Liver (tissue), 8 donors: ENCODE measurements at regions not wholly inside any gene's neighbourhood (a gene's known extent, or its start where the extent isn't known, plus 50 kb on each side); places are given as distances from the start of the nearest gene placed in this dataset.

ENCODE experiments used
- DNase-seq: peaks from one replicate; pipeline ENCODE4 v3.0.0-alpha.2; 2017; ENCODE audit warnings: low spot score
- H3K27ac ChIP-seq, 2 donors: one replicate each; pipeline ENCODE4 v1.7.0; 2013; ENCODE audit warnings: inconsistent platforms in 2 of 2, low read length in 2 of 2, control low read depth in 1 of 2, low read depth in 1 of 2, mild to moderate bottlenecking in 1 of 2
- H3K27me3 ChIP-seq, 4 donors: one replicate each; pipeline versions ENCODE4 v1.6.1 to v1.7.0; 2013; ENCODE audit warnings: low read length in 3 of 4, inconsistent platforms in 1 of 4, mild to moderate bottlenecking in 1 of 4, moderate library complexity in 1 of 4; ENCODE audit not compliant: control insufficient read depth in 4 of 4, insufficient read depth in 4 of 4
- H3K36me3 ChIP-seq, 4 donors: one replicate each; pipeline versions ENCODE4 v1.6.1 to v1.7.0; 2013; ENCODE audit warnings: low read length in 3 of 4, mild to moderate bottlenecking in 3 of 4, low read depth in 1 of 4, moderate library complexity in 1 of 4; ENCODE audit not compliant: control insufficient read depth in 4 of 4, insufficient read depth in 3 of 4
- H3K4me1 ChIP-seq, 4 donors: one replicate each; pipeline versions ENCODE4 v1.6.1 to v1.7.0; 2013; ENCODE audit warnings: low read length in 3 of 4, mild to moderate bottlenecking in 3 of 4, moderate library complexity in 1 of 4; ENCODE audit not compliant: control insufficient read depth in 4 of 4, insufficient read depth in 4 of 4
- H3K4me3 ChIP-seq, 3 donors: one replicate each; pipeline versions ENCODE4 v1.6.1 to v1.7.0; 2013; ENCODE audit warnings: low read length in 3 of 3, control low read depth in 1 of 3, low read depth in 1 of 3, mild to moderate bottlenecking in 1 of 3
- H3K9ac ChIP-seq, 2 donors: one replicate each; pipeline ENCODE4 v1.7.0; 2013; ENCODE audit warnings: low read length in 2 of 2, mild to moderate bottlenecking in 2 of 2, moderate library complexity in 2 of 2, control low read depth in 1 of 2, low read depth in 1 of 2
- H3K9me3 ChIP-seq, 4 donors: one replicate each; pipeline versions ENCODE4 v1.6.1 to v1.7.0; 2013; ENCODE audit warnings: low read length in 3 of 4; ENCODE audit not compliant: control insufficient read depth in 4 of 4
- ATF3 ChIP-seq: IDR thresholded peaks from 2 replicates; pipeline ENCODE4 v1.6.1; 2016; ENCODE audit warnings: antibody characterized with exemption
- CTCF ChIP-seq: fragments of 150-350 bp; IDR thresholded peaks from 2 replicates; pipeline ENCODE4 v1.5.1; 2017; ENCODE audit warnings: improper control_type of control experiment, low read depth, low read length; ENCODE audit not compliant: missing input control
- EGR1 ChIP-seq, 2 donors: IDR thresholded peaks; 2 replicates each; pipeline ENCODE4 v1.6.1; 2016 to 2018; ENCODE audit warnings: antibody characterized with exemption in 2 of 2, low read depth in 2 of 2
- FOXA1 ChIP-seq: IDR thresholded peaks from 2 replicates; pipeline ENCODE4 v1.6.1; 2016; ENCODE audit warnings: antibody characterized with exemption
- FOXA2 ChIP-seq: IDR thresholded peaks from 2 replicates; pipeline ENCODE4 v1.6.1; 2016; ENCODE audit warnings: antibody characterized with exemption
- GABPA ChIP-seq, 2 donors: IDR thresholded peaks in 1 of 2; conservative IDR thresholded peaks in 1 of 2; 2 replicates each; pipeline ENCODE4 v1.6.1; 2016; ENCODE audit warnings: antibody characterized with exemption in 2 of 2, mild to moderate bottlenecking in 1 of 2, moderate library complexity in 1 of 2
- HNF4G ChIP-seq: IDR thresholded peaks from 2 replicates; pipeline ENCODE4 v1.6.1; 2016; ENCODE audit warnings: antibody characterized with exemption
- JUND ChIP-seq, 2 donors: IDR thresholded peaks; 2 replicates each; pipeline ENCODE4 v1.6.1; 2016; ENCODE audit warnings: antibody characterized with exemption in 2 of 2
- MAX ChIP-seq: IDR thresholded peaks from 2 replicates; pipeline ENCODE4 v1.6.1; 2016; ENCODE audit warnings: antibody characterized with exemption
- NR2F2 ChIP-seq: IDR thresholded peaks from 2 replicates; pipeline ENCODE4 v1.6.1; 2016; ENCODE audit warnings: antibody characterized with exemption
- RXRA ChIP-seq, 2 donors: IDR thresholded peaks; 2 replicates each; pipeline ENCODE4 v1.6.1; 2017 to 2018; ENCODE audit warnings: antibody characterized with exemption in 2 of 2, mild to moderate bottlenecking in 1 of 2
- SP1 ChIP-seq: IDR thresholded peaks from 2 replicates; pipeline ENCODE4 v1.6.1; 2018; ENCODE audit warnings: antibody characterized with exemption, mild to moderate bottlenecking
- TAF1 ChIP-seq: conservative IDR thresholded peaks from 2 replicates; pipeline ENCODE4 v1.6.1; 2016; ENCODE audit warnings: antibody characterized with exemption, mild to moderate bottlenecking
- YY1 ChIP-seq: IDR thresholded peaks from 2 replicates; pipeline ENCODE4 v1.6.1; 2016; ENCODE audit warnings: antibody characterized with exemption, mild to moderate bottlenecking
- WGBS: extraction: QIAGEN DNeasy Blood & Tissue Kit; methylation state at CpG from one replicate; pipeline ENCODE4 v1.1.7; 2013; 5-methylcytosine and 5-hydroxymethylcytosine counted together
- TF ChIP-seq, protein P1 (sequence below): IDR thresholded peaks from 2 replicates; pipeline ENCODE4 v1.6.1; 2016; ENCODE audit warnings: antibody characterized with exemption, mild to moderate bottlenecking
- TF ChIP-seq, protein P2 (sequence below): IDR thresholded peaks from 2 replicates; pipeline ENCODE4 v1.6.1; 2016; ENCODE audit warnings: antibody characterized with exemption
- donor health status: healthy.
- donor health status: healthy.
- donor health status: healthy.
- donor health status: healthy.
- donor health status: healthy.

GRCh38 chr11:19648321-19648720 is 64.3 kb upstream of the NAV2 start:
- H3K4me3 ChIP-seq: no peak overlapping the region
- H3K27me3 ChIP-seq: no peaks in the 10 kb centered on the region
- DNase-seq: no peak
- TF ChIP-seq MAX (no peak), ATF3 (no peak), YY1 (no peak), EGR1 (IDR thresholded peaks at IDR 0.05; ENCODE audit: low read depth in 2 of 2) (no peak), NR2F2 (no peak), JUND (IDR thresholded peaks at IDR 0.05) (no peak), GABPA (IDR thresholded peaks at IDR 0.05 in 1 of 2, conservative IDR thresholded peaks at IDR 0.05 in 1 of 2) (no peak), FOXA1 (no peak)
- H3K9ac ChIP-seq: no peak overlapping the region
- WGBS: 80% methylated on average over 3 of the region's 3 CpGs
- H3K4me1 ChIP-seq: no peaks in the 10 kb centered on the region
- H3K36me3 ChIP-seq: no peaks in the 10 kb centered on the region
- H3K9me3 ChIP-seq: no peaks in the 10 kb centered on the region
- no peak overlapping the region for H3K27ac ChIP-seq

DNA sequence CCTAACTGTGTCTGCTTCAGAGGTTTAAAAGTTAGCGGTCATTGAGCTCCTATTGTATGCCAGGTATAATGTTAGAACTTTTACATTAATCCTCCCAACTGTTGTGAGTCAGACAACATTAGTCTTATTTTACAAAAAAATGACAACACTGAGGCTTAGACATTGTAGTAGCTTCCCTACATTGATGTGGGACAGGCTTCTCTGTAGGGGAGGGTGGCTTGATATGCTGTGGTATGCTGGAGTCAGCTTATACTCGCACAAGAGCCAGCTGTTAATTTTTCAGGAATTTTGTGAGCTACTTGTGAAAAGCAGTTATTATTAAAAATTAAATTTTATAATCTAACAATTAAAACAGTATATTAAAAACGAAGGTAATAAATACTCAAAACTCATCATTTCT is 64.8 kb upstream of the NAV2 start:
- Histone ChIP-seq H3K27me3 (no peaks in the 10 kb centered on the region), H3K9me3 (no peaks in the 10 kb centered on the region), H3K4me3 (no peak overlapping the region), H3K9ac (no peak overlapping the region), H3K4me1 (peaks cover 0 to under 1% (median under 1%) of the 10 kb centered on the region in 4 donors), H3K27ac (no peak overlapping the region), H3K36me3 (no peaks in the 10 kb centered on the region)
- WGBS: 92% methylated on average over 3 of the region's 3 CpGs
- TF ChIP-seq MAX (no peak), NR2F2 (no peak), HNF4G (no peak), TAF1 (no peak), EGR1 (IDR thresholded peaks at IDR 0.05; ENCODE audit: low read depth in 2 of 2) (no peak), FOXA2 (no peak), ATF3 (no peak), SP1 (no peak)
- TF ChIP-seq, protein P1, sequence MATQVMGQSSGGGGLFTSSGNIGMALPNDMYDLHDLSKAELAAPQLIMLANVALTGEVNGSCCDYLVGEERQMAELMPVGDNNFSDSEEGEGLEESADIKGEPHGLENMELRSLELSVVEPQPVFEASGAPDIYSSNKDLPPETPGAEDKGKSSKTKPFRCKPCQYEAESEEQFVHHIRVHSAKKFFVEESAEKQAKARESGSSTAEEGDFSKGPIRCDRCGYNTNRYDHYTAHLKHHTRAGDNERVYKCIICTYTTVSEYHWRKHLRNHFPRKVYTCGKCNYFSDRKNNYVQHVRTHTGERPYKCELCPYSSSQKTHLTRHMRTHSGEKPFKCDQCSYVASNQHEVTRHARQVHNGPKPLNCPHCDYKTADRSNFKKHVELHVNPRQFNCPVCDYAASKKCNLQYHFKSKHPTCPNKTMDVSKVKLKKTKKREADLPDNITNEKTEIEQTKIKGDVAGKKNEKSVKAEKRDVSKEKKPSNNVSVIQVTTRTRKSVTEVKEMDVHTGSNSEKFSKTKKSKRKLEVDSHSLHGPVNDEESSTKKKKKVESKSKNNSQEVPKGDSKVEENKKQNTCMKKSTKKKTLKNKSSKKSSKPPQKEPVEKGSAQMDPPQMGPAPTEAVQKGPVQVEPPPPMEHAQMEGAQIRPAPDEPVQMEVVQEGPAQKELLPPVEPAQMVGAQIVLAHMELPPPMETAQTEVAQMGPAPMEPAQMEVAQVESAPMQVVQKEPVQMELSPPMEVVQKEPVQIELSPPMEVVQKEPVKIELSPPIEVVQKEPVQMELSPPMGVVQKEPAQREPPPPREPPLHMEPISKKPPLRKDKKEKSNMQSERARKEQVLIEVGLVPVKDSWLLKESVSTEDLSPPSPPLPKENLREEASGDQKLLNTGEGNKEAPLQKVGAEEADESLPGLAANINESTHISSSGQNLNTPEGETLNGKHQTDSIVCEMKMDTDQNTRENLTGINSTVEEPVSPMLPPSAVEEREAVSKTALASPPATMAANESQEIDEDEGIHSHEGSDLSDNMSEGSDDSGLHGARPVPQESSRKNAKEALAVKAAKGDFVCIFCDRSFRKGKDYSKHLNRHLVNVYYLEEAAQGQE: no peak
- no peak for DNase-seq

DNA sequence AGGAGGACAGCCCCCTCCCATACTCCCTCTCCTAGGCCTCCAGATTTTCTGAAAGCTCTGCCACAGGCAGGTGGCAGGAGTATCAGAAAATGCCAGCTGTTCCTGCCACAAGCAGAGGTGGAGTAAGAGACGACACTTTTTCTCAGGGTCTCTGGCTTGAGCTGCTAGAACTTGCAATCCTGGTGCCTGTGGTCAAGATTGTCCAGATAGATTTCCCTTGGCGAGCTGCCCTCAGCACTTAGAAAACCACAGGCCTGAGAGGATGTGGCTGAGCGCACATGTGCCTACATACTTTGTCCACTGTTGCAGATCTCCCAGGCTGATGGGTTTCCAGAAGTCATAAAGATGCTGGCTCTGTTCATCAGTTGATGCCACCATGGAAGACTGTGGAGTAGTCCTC is 65.7 kb upstream of the NAV2 start:
- H3K27me3 ChIP-seq: no peaks in the 10 kb centered on the region
- no peaks in the 10 kb centered on the region for H3K9me3 ChIP-seq
- WGBS: 86% methylated on average over 3 of the region's 3 CpGs
- no peak overlapping the region for H3K9ac ChIP-seq
- DNase-seq: no peak
- H3K4me1 ChIP-seq: peaks cover 0 to 5% (median 2%) of the 10 kb centered on the region in 4 donors
- H3K36me3 ChIP-seq: no peaks in the 10 kb centered on the region
- no peak overlapping the region for H3K4me3 ChIP-seq
- no peak overlapping the region for H3K27ac ChIP-seq
- TF ChIP-seq, protein P2, sequence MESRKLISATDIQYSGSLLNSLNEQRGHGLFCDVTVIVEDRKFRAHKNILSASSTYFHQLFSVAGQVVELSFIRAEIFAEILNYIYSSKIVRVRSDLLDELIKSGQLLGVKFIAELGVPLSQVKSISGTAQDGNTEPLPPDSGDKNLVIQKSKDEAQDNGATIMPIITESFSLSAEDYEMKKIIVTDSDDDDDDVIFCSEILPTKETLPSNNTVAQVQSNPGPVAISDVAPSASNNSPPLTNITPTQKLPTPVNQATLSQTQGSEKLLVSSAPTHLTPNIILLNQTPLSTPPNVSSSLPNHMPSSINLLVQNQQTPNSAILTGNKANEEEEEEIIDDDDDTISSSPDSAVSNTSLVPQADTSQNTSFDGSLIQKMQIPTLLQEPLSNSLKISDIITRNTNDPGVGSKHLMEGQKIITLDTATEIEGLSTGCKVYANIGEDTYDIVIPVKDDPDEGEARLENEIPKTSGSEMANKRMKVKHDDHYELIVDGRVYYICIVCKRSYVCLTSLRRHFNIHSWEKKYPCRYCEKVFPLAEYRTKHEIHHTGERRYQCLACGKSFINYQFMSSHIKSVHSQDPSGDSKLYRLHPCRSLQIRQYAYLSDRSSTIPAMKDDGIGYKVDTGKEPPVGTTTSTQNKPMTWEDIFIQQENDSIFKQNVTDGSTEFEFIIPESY: no peak
- no peak for TF ChIP-seq SP1
- no peak for TF ChIP-seq RXRA (IDR thresholded peaks at IDR 0.05)
- no peak for TF ChIP-seq HNF4G
- TF ChIP-seq CTCF: no peak
- no peak for TF ChIP-seq EGR1 (IDR thresholded peaks at IDR 0.05; ENCODE audit: low read depth in 2 of 2)
- no peak for TF ChIP-seq YY1
- TF ChIP-seq, protein P1: no peak
- TF ChIP-seq JUND (IDR thresholded peaks at IDR 0.05): no peak
- TF ChIP-seq FOXA2: no peak
